GM12878 (cell line): ENCODE measurements at regions not wholly inside any gene's neighbourhood (a gene's known extent, or its start where the extent isn't known, plus 50 kb on each side); places are given as distances from the start of the nearest gene placed in this dataset.

Experiments used
- ATAC-seq: fragments of 200-7000 bp; cut with Tn5 transposase; 3 replicates; pipeline ENCODE4 v1.9.1; 2020; ENCODE audit warnings: mild to moderate bottlenecking, moderate library complexity
- BruUV-seq: library from RNA; stranded (reverse); fragments of 400-500 nt; replicated peaks from 2 replicates; lab custom pipeline; 2021; lab: Mats Ljungman, UMichigan
- CTCF ChIA-PET: fragments of 300-600 bp; sonication (Branson Sonifier 250); formaldehyde crosslinking; extraction: SDS; loops from one replicate; lab custom pipeline; 2021; ENCODE audit warnings: inconsistent platforms; lab: Yijun Ruan, JAX
- POLR2A ChIA-PET: fragments of 350-600 bp; formaldehyde crosslinking; extraction: SDS; loops from one replicate; lab custom pipeline; 2021; ENCODE audit warnings: inconsistent platforms; lab: Charles Lee
- RAD21 ChIA-PET: fragments of 300-600 bp; sonication (Branson Sonifier 250); formaldehyde crosslinking; loops from one replicate; lab custom pipeline; 2023; ENCODE audit warnings: antibody characterized with exemption; ENCODE audit not compliant: unreplicated experiment; lab: Charles Lee
- SMC1A ChIA-PET: fragments of 300-600 bp; sonication (Branson Sonifier 250); formaldehyde crosslinking; loops from one replicate; lab custom pipeline; 2023; ENCODE audit not compliant: unreplicated experiment, uncharacterized antibody; lab: Charles Lee
- DNase-seq: peaks from one replicate; pipeline ENCODE4 v3.0.0-alpha.2; 2011; ENCODE audit warnings: low read depth, low spot score
- FAIRE-seq: peaks from 3 replicates; lab custom pipeline; 2011; peaks lifted over from hg19 to GRCh38; lab: Jason Lieb, UNC
- H2AFZ ChIP-seq: 2 replicates; pipeline ENCODE4 v1.6.0; 2011; ENCODE audit warnings: low read depth, low read length, control low read depth; ENCODE audit not compliant: control insufficient read depth
- H3K27ac ChIP-seq: 2 replicates; pipeline ENCODE4 v1.5.1; 2011; ENCODE audit warnings: control low read depth; ENCODE audit not compliant: control insufficient read depth, insufficient read depth
- H3K27me3 ChIP-seq, 2 experiments: replicated peaks in 1 of 2; 2 replicates each; pipeline versions ENCODE4 v1.6.0 to v1.6.1; 2011; ENCODE audit warnings: low read length in 1 of 2; ENCODE audit not compliant: control insufficient read depth in 2 of 2, insufficient read depth in 2 of 2
- H3K36me3 ChIP-seq, 2 experiments: 2 replicates each; pipeline ENCODE4 v1.5.1; 2011; ENCODE audit warnings: low read length in 1 of 2; ENCODE audit not compliant: control insufficient read depth in 2 of 2, insufficient read depth in 2 of 2
- H3K4me1 ChIP-seq: 2 replicates; pipeline ENCODE4 v1.6.1; 2011; ENCODE audit warnings: mild to moderate bottlenecking, low read length, moderate library complexity, mixed read lengths; ENCODE audit not compliant: control insufficient read depth, insufficient read depth
- H3K4me2 ChIP-seq: 2 replicates; pipeline ENCODE4 v1.6.0; 2011; ENCODE audit warnings: control low read depth; ENCODE audit not compliant: control insufficient read depth, insufficient read depth
- H3K4me3 ChIP-seq: fragments of 200-600 bp; sonication (generic); 2 replicates; pipeline ENCODE4 v1.5.1; 2016
- H3K79me2 ChIP-seq: 2 replicates; pipeline ENCODE4 v1.6.0; 2011; ENCODE audit warnings: low read length; ENCODE audit not compliant: control insufficient read depth, insufficient read depth
- H3K9ac ChIP-seq: 2 replicates; pipeline ENCODE4 v1.8.0; 2011; ENCODE audit warnings: low read length, control low read depth, mixed read lengths; ENCODE audit not compliant: control insufficient read depth, insufficient read depth
- H3K9me3 ChIP-seq: replicated peaks from 3 replicates; pipeline ENCODE4 v1.5.1; 2011; ENCODE audit warnings: mild to moderate bottlenecking, low read length; ENCODE audit not compliant: control insufficient read depth, insufficient read depth
- H4K20me1 ChIP-seq: 2 replicates; pipeline ENCODE4 v1.6.0; 2011; ENCODE audit not compliant: control insufficient read depth, insufficient read depth
- ATF3 ChIP-seq: IDR thresholded peaks from 2 replicates; pipeline ENCODE4 v1.6.1; 2011; ENCODE audit warnings: low read depth, mild to moderate bottlenecking, low read length, moderate library complexity, borderline replicate concordance; ENCODE audit errors: extremely low read depth
- BCL11A ChIP-seq: IDR thresholded peaks from 2 replicates; pipeline ENCODE4 v1.6.1; 2011; ENCODE audit warnings: low read depth, low read length
- CHD1 ChIP-seq: IDR thresholded peaks from 2 replicates; pipeline ENCODE4 v1.6.1; 2012; ENCODE audit warnings: low read depth, low read length, improper control_type of control experiment
- CREB1 ChIP-seq: IDR thresholded peaks from 2 replicates; pipeline ENCODE4 v1.6.1; 2012; ENCODE audit warnings: low read depth, mild to moderate bottlenecking, inconsistent platforms
- CREM ChIP-seq: IDR thresholded peaks from 2 replicates; pipeline ENCODE4 v1.6.1; 2014; ENCODE audit warnings: antibody characterized with exemption, low read depth
- EZH2 ChIP-seq: IDR thresholded peaks from 2 replicates; pipeline ENCODE4 v1.6.1; 2012; ENCODE audit warnings: low read depth, mild to moderate bottlenecking, control low read depth, inconsistent platforms, low read length, borderline replicate concordance; ENCODE audit not compliant: control insufficient read depth
- GATAD2B ChIP-seq: fragments of 450-650 bp; conservative IDR thresholded peaks from 2 replicates; pipeline ENCODE4 v1.6.1; 2017; ENCODE audit warnings: low read depth, mild to moderate bottlenecking, moderate library complexity
- MEF2B ChIP-seq: fragments of 450-650 bp; IDR thresholded peaks from 2 replicates; pipeline ENCODE4 v1.6.1; 2018; ENCODE audit warnings: mild to moderate bottlenecking, moderate library complexity; ENCODE audit not compliant: partially characterized antibody, poor library complexity, severe bottlenecking
- MYC ChIP-seq: IDR thresholded peaks from 2 replicates; pipeline ENCODE4 v1.6.1; 2011; ENCODE audit warnings: mild to moderate bottlenecking, low read length, moderate library complexity, inconsistent platforms; ENCODE audit not compliant: insufficient read depth, insufficient replicate concordance, insufficient read length, severe bottlenecking
- NFXL1 ChIP-seq: fragments of 450-650 bp; IDR thresholded peaks from 2 replicates; pipeline ENCODE4 v1.6.1; 2017; ENCODE audit warnings: antibody characterized with exemption, mild to moderate bottlenecking, borderline replicate concordance
- PAX8 ChIP-seq: fragments of 450-650 bp; IDR thresholded peaks from 2 replicates; pipeline ENCODE4 v1.6.1; 2017; ENCODE audit warnings: mild to moderate bottlenecking, moderate library complexity
- POLR2A ChIP-seq: IDR thresholded peaks from 2 replicates; pipeline ENCODE4 v1.6.1; 2011; ENCODE audit warnings: low read depth, mild to moderate bottlenecking, low read length
- RELA ChIP-seq: fragments of 450-650 bp; IDR thresholded peaks from 2 replicates; pipeline ENCODE4 v1.8.0; 2014; ENCODE audit warnings: borderline replicate concordance; ENCODE audit not compliant: partially characterized antibody
- SPI1 ChIP-seq: IDR thresholded peaks from 2 replicates; pipeline ENCODE4 v1.6.1; 2011; ENCODE audit warnings: low read depth, mild to moderate bottlenecking, low read length, moderate library complexity, borderline replicate concordance; ENCODE audit not compliant: insufficient read depth
- SREBF2 ChIP-seq: IDR thresholded peaks from 2 replicates; pipeline ENCODE4 v1.6.1; 2012; ENCODE audit warnings: mild to moderate bottlenecking, low read length
- SRF ChIP-seq, 2 experiments: IDR thresholded peaks; 2 replicates each; pipeline ENCODE4 v1.6.1; 2011; ENCODE audit warnings: low read depth in 2 of 2, low read length in 2 of 2, mild to moderate bottlenecking in 1 of 2, moderate library complexity in 1 of 2
- TAF1 ChIP-seq: IDR thresholded peaks from 2 replicates; pipeline ENCODE4 v1.6.1; 2011; ENCODE audit warnings: mild to moderate bottlenecking, low read depth, low read length, borderline replicate concordance
- ZNF274 ChIP-seq: IDR thresholded peaks from one replicate; pipeline ENCODE4 v1.8.0; 2011; ENCODE audit not compliant: insufficient read length, insufficient read depth
- WGBS: methylation state at CpG from one replicate; pipeline ENCODE4 v1.1.6; 2016; ENCODE audit warnings: low lambda C conversion rate; ENCODE audit not compliant: insufficient replicate concordance, insufficient coverage; ENCODE audit errors: missing lambda C conversion rate; 5-methylcytosine and 5-hydroxymethylcytosine counted together
- in situ Hi-C: fragments of 300-500 bp; cut with MboI; formaldehyde crosslinking; loops from 9 replicates; pipeline ENCODE4 v1.14.3; 2018; ENCODE audit warnings: mixed read lengths
- intact Hi-C: fragments of 100-400 bp; cut with micrococcal nuclease; formaldehyde crosslinking; loops from one replicate; pipeline ENCODE4 v1.14.2; 2022; ENCODE audit not compliant: unreplicated experiment
- TF ChIP-seq, protein P1 (sequence below): IDR thresholded peaks from 2 replicates; pipeline ENCODE4 v1.6.1; 2012; ENCODE audit warnings: improper control_type of control experiment, low read depth, low read length; ENCODE audit not compliant: insufficient replicate concordance
- TF ChIP-seq, protein P2 (sequence below): IDR thresholded peaks from 2 replicates; pipeline ENCODE4 v1.6.1; 2012; ENCODE audit warnings: low read depth, low read length, improper control_type of control experiment

GRCh38 chr6:105800398-105800797 is 285.7 kb upstream of the PRDM1 start (continued):
- TF ChIP-seq GATAD2B (no peak), CREM (no peak), SREBF2 (no peak), BCL11A (no peak), CREB1 (no peak), ATF3 (no peak)

GRCh38 chr6:105799056-105799455 is 287.1 kb upstream of the PRDM1 start:
- ATAC-seq (no peak), FAIRE-seq (no peak), DNase-seq (no peak)
- BruUV-seq = no TSS peak
- no peaks in the 10 kb centered on the region for H3K36me3 ChIP-seq
- no peak overlapping the region for H3K4me2 ChIP-seq
- intact Hi-C loops = no loop called here
- CTCF ChIA-PET = no interaction called here
- H2AFZ ChIP-seq = no peak overlapping the region
- H4K20me1 ChIP-seq = no peaks in the 10 kb centered on the region
- H3K27me3 ChIP-seq = peaks cover 0 to 3% of the 10 kb centered on the region in 2 experiments; a peak in 1 of 4 replicates
- in situ Hi-C loops = no loop called here
- no peaks in the 10 kb centered on the region; the same call in 2 of the 3 replicates for H3K9me3 ChIP-seq
- H3K27ac ChIP-seq = no peak overlapping the region
- H3K9ac ChIP-seq = no peak overlapping the region
- SMC1A ChIA-PET = interaction anchor here (0.5 to 2.0 kb wide), 2 partner anchors 10 to 316 kb away, joined by 3 to 5 read pairs; no protein-coding TSS in a partner anchor
- 57% methylated on average over 2 of the region's 2 CpGs for WGBS
- RAD21 ChIA-PET = no interaction called here
- no peak overlapping the region for H3K4me3 ChIP-seq
- POLR2A ChIA-PET = interaction anchor here (0.7 kb wide), 1 partner anchor 37 kb away, joined by 3 read pairs; no protein-coding TSS in a partner anchor
- H3K4me1 ChIP-seq = peaks cover 4% of the 10 kb centered on the region
- H3K79me2 ChIP-seq = no peaks in the 10 kb centered on the region
- TF ChIP-seq MEF2B = no peak
- TF ChIP-seq SRF (IDR thresholded peaks at IDR 0.05; ENCODE audit: low read depth in 2 of 2, low read length in 2 of 2) = no peak
- TF ChIP-seq SPI1 = no peak
- TF ChIP-seq ZNF274 = no peak
- TF ChIP-seq CHD1 = no peak
- TF ChIP-seq, protein P1, sequence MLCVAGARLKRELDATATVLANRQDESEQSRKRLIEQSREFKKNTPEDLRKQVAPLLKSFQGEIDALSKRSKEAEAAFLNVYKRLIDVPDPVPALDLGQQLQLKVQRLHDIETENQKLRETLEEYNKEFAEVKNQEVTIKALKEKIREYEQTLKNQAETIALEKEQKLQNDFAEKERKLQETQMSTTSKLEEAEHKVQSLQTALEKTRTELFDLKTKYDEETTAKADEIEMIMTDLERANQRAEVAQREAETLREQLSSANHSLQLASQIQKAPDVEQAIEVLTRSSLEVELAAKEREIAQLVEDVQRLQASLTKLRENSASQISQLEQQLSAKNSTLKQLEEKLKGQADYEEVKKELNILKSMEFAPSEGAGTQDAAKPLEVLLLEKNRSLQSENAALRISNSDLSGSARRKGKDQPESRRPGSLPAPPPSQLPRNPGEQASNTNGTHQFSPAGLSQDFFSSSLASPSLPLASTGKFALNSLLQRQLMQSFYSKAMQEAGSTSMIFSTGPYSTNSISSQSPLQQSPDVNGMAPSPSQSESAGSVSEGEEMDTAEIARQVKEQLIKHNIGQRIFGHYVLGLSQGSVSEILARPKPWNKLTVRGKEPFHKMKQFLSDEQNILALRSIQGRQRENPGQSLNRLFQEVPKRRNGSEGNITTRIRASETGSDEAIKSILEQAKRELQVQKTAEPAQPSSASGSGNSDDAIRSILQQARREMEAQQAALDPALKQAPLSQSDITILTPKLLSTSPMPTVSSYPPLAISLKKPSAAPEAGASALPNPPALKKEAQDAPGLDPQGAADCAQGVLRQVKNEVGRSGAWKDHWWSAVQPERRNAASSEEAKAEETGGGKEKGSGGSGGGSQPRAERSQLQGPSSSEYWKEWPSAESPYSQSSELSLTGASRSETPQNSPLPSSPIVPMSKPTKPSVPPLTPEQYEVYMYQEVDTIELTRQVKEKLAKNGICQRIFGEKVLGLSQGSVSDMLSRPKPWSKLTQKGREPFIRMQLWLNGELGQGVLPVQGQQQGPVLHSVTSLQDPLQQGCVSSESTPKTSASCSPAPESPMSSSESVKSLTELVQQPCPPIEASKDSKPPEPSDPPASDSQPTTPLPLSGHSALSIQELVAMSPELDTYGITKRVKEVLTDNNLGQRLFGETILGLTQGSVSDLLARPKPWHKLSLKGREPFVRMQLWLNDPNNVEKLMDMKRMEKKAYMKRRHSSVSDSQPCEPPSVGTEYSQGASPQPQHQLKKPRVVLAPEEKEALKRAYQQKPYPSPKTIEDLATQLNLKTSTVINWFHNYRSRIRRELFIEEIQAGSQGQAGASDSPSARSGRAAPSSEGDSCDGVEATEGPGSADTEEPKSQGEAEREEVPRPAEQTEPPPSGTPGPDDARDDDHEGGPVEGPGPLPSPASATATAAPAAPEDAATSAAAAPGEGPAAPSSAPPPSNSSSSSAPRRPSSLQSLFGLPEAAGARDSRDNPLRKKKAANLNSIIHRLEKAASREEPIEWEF = no peak
- TF ChIP-seq MYC = no peak
- no peak for TF ChIP-seq EZH2
- no peak for TF ChIP-seq RELA
- no peak for TF ChIP-seq PAX8
- TF ChIP-seq POLR2A = no peak
- TF ChIP-seq TAF1 = no peak
- TF ChIP-seq NFXL1 = no peak
- TF ChIP-seq, protein P2, sequence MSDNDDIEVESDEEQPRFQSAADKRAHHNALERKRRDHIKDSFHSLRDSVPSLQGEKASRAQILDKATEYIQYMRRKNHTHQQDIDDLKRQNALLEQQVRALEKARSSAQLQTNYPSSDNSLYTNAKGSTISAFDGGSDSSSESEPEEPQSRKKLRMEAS = no peak
